ENCODE measurements at regions not wholly inside any gene's neighbourhood (a gene's known extent, or its start where the extent isn't known, plus 50 kb on each side); places are given as distances from the start of the nearest gene placed in this dataset.
"Not testable (repeated sequence)": the region's sequence is repeated elsewhere in the genome, so short reads cannot be mapped to it uniquely, and the experiment has no call there.

DNA sequence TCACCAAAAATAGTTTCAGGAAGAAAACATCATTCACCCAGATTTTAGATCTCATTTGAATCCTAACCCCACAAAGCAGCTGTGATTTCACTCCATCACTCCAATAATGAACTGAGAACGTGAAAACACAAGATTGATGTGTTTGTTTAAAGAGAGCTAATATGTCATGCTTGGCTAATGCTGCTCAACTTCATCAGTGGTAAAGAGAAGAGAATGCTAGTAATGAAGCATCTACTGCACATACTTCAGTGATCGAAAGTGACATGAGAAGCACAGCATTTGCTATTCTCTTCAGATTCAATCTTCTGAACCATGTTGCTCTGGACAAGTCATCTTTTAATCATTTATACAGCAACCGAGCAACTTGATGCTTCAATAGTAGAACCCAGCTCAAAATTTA, 874.7 kb downstream of the EFNA5 start:
- Histone ChIP-seq H3K4me1 (ENCODE audit: low read depth) (no peaks in the 10 kb centered on the region), H3K9me3 (ENCODE audit: low read depth) (no peaks in the 10 kb centered on the region), H3K4me3 (no peak overlapping the region), H3K27me3 (no peaks in the 10 kb centered on the region), H3K27ac (no peak overlapping the region), H3K36me3 (no peaks in the 10 kb centered on the region)
- no peak for DNase-seq (ENCODE audit: low read depth in 1 of 2, low spot score in 1 of 2)
- TF ChIP-seq, protein P1, sequence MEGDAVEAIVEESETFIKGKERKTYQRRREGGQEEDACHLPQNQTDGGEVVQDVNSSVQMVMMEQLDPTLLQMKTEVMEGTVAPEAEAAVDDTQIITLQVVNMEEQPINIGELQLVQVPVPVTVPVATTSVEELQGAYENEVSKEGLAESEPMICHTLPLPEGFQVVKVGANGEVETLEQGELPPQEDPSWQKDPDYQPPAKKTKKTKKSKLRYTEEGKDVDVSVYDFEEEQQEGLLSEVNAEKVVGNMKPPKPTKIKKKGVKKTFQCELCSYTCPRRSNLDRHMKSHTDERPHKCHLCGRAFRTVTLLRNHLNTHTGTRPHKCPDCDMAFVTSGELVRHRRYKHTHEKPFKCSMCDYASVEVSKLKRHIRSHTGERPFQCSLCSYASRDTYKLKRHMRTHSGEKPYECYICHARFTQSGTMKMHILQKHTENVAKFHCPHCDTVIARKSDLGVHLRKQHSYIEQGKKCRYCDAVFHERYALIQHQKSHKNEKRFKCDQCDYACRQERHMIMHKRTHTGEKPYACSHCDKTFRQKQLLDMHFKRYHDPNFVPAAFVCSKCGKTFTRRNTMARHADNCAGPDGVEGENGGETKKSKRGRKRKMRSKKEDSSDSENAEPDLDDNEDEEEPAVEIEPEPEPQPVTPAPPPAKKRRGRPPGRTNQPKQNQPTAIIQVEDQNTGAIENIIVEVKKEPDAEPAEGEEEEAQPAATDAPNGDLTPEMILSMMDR (IDR thresholded peaks at IDR 0.05; ENCODE audit: low read depth, low read length): no peak

DNA sequence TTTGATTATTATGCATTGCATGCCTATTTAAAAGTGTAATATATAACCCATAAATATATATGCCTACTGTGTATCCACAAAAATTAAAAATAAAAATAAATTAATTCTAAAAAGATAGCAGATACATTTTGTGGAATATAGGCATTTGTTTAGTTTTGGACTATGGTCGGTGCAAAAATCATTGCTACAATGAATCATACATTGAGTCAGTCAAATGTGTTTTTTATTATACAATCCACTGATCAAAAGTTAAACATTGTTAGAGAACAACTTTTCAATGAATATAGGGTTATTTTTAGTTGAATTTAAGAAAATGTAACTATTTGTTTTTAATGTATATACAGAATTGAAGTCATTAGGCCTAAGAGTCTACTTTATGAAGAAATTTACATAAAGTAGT, 885.9 kb downstream of the EFNA5 start:
- Histone ChIP-seq H3K36me3 (no peaks in the 10 kb centered on the region), H3K27ac (no peak overlapping the region), H3K9me3 (ENCODE audit: low read depth) (no peaks in the 10 kb centered on the region), H3K4me3 (no peak overlapping the region), H3K4me1 (ENCODE audit: low read depth) (no peaks in the 10 kb centered on the region), H3K27me3 (no peaks in the 10 kb centered on the region)
- no peak for DNase-seq (ENCODE audit: low read depth in 1 of 2, low spot score in 1 of 2)
- TF ChIP-seq, protein P1 (IDR thresholded peaks at IDR 0.05; ENCODE audit: low read depth, low read length): no peak

DNA sequence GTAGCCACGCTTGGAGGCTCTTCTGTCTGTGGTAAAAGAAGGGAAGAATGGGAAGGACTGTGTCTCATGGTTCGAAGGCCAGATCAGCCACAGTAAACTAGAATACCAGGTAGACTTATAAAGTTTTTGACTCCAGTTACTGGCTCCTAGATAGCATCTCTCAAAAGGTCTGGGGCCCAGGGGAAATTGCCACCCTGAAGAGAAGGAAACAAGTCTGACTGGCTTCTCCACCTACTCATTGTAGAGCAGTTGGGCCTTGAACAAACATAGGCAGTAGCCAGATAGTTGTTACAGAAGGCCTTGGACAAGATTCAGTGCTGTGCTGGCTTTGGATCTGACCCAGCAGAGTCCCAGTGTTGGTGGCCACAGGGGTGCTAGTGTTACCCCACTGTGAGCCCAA, 890.4 kb downstream of the EFNA5 start:
- no peak for DNase-seq (ENCODE audit: low read depth in 1 of 2, low spot score in 1 of 2)
- Histone ChIP-seq H3K27me3 (no peaks in the 10 kb centered on the region), H3K9me3 (ENCODE audit: low read depth) (no peaks in the 10 kb centered on the region), H3K4me1 (ENCODE audit: low read depth) (no peaks in the 10 kb centered on the region), H3K27ac (no peak overlapping the region), H3K4me3 (no peak overlapping the region), H3K36me3 (no peaks in the 10 kb centered on the region)
- TF ChIP-seq, protein P1 (IDR thresholded peaks at IDR 0.05; ENCODE audit: low read depth, low read length): no peak

DNA sequence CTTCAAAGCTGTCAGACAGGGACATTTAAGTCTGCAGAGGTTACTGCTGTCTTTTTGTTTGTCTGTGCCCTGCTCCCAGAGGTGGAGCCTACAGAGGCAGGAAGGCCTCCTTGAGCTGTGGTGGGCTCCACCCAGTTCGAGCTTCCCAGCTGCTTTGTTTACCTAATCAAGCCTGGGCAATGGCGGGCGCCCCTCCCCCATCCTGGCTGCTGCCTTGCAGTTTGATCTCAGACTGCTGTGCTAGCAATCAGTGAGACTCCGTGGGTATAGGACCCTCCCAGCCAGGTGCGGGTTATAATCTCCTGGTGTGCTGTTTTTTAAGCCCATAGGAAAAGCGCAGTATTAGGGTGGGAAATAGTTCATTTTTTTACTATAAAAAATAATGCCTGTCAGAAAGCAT, 894.2 kb downstream of the EFNA5 start:
- not testable (repeated sequence) for H3K36me3 ChIP-seq; DNase-seq (ENCODE audit: low read depth in 1 of 2, low spot score in 1 of 2); H3K4me3 ChIP-seq; H3K4me1 ChIP-seq (ENCODE audit: low read depth); H3K27ac ChIP-seq; H3K27me3 ChIP-seq; H3K9me3 ChIP-seq (ENCODE audit: low read depth)

DNA sequence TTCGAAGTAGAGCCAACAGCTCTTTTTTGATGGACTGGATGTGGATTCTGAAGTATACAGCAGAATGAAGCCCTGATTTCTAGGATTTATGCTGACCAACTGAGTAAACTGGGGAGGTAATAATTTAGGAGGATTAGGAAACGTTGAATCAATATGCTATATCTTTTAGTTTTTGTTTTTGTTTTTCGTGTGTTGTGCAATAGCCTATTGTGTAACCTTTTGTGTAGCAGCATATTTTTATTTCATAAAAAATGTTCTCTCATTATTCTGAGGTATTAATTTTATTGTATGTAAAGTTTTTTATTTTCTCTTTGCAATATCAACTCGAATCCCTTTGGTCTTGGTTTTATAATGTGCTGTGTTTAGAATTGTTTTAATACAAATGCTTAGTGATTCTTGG, 902.3 kb downstream of the EFNA5 start:
- H3K27me3 ChIP-seq: no peaks in the 10 kb centered on the region
- no peaks in the 10 kb centered on the region for H3K4me1 ChIP-seq (ENCODE audit: low read depth)
- no peak for DNase-seq (ENCODE audit: low read depth in 1 of 2, low spot score in 1 of 2)
- no peak overlapping the region for H3K4me3 ChIP-seq
- H3K9me3 ChIP-seq (ENCODE audit: low read depth): no peaks in the 10 kb centered on the region
- H3K36me3 ChIP-seq: no peaks in the 10 kb centered on the region
- no peak overlapping the region for H3K27ac ChIP-seq
- TF ChIP-seq, protein P1 (IDR thresholded peaks at IDR 0.05; ENCODE audit: low read depth, low read length): no peak

DNA sequence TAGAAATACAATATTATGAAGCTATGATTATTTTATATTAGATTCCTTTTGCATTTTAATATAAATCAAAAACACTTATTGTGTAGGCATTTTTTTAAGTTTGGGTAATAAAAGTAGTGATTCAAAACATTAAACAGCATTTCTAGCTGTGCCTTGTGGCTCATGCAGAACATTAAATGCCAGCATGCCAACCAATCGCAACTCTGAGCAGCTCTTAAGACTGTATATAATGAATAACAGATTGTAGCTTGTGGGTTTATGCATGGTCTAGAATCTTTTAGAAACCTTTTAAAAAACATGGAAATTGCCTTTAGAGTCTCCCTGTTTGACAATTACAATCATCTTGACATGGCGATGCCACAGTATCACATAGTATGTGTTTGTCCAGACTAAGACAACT, 903.8 kb downstream of the EFNA5 start:
- TF ChIP-seq, protein P1 (IDR thresholded peaks at IDR 0.05; ENCODE audit: low read depth, low read length): no peak
- H3K4me3 ChIP-seq: no peak overlapping the region

More for the DNA sequence above, 903.8 kb downstream of the EFNA5 start:
- H3K9me3 ChIP-seq (ENCODE audit: low read depth): no peaks in the 10 kb centered on the region
- H3K36me3 ChIP-seq: no peaks in the 10 kb centered on the region
- no peaks in the 10 kb centered on the region for H3K27me3 ChIP-seq
- DNase-seq (ENCODE audit: low read depth in 1 of 2, low spot score in 1 of 2): no peak
- H3K4me1 ChIP-seq (ENCODE audit: low read depth): no peaks in the 10 kb centered on the region
- H3K27ac ChIP-seq: no peak overlapping the region
